ENCODE measurements at regions not wholly inside any gene's neighbourhood (a gene's known extent, or its start where the extent isn't known, plus 50 kb on each side); places are given as distances from the start of the nearest gene placed in this dataset.

GRCh38 chr1:239636347-239636746, 250.0 kb downstream of the CHRM3 start:
- no peaks in the 10 kb centered on the region for H3K27me3 ChIP-seq (replicated peaks)
- H3K36me3 ChIP-seq (replicated peaks) = no peaks in the 10 kb centered on the region
- in situ Hi-C loops (cut with HindIII; ENCODE audit: low pct_ligation_motif_present, low sequenced_read_pairs) = no loop called here
- TF ChIP-seq CTCF (IDR thresholded peaks at IDR 0.05; ENCODE audit: low read depth, low read length, missing control alignments) = no peak
- H3K27ac ChIP-seq = no peak overlapping the region
- no peak for DNase-seq
- no peak overlapping the region for H3K4me3 ChIP-seq (ENCODE audit: low read depth, low read length)

- Histone ChIP-seq H3K27me3 (replicated peaks) (no peaks in the 10 kb centered on the region), H3K36me3 (replicated peaks) (no peaks in the 10 kb centered on the region), H3K27ac (no peak overlapping the region), H3K4me3 (ENCODE audit: low read depth, low read length) (no peak overlapping the region)
- DNase-seq = no peak
- TF ChIP-seq CTCF (IDR thresholded peaks at IDR 0.05; ENCODE audit: low read depth, low read length, missing control alignments) = no peak
- in situ Hi-C loops (cut with HindIII; ENCODE audit: low pct_ligation_motif_present, low sequenced_read_pairs) = no loop called here
Measured at GRCh38 chr1:239644604-239645003, 258.2 kb downstream of the CHRM3 start.

DNA sequence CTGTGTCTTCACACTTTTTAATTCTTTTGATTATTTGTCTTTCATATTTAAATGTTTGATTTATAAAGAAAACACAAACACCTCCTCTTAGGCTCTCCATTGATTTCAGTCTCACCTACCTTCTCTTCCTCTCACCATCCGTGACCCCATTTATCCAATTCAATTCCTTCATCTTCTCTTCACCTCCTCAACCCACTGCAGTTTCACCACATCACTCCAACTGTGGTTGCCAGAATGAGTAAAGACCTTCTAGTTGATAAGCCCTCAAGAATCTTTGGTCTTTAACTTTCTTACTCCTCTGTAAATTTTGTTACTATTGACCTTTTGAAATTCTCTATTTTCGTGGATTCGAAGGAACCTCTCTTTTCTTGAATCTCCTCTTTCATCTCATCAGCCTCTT, 260.7 kb downstream of the CHRM3 start:
- TF ChIP-seq CTCF (IDR thresholded peaks at IDR 0.05; ENCODE audit: low read depth, low read length, missing control alignments) = no peak
- Histone ChIP-seq H3K27me3 (replicated peaks) (no peaks in the 10 kb centered on the region), H3K36me3 (replicated peaks) (no peaks in the 10 kb centered on the region), H3K4me3 (ENCODE audit: low read depth, low read length) (no peak overlapping the region), H3K27ac (no peak overlapping the region)
- in situ Hi-C loops (cut with HindIII; ENCODE audit: low pct_ligation_motif_present, low sequenced_read_pairs) = no loop called here
- no peak for DNase-seq

DNA sequence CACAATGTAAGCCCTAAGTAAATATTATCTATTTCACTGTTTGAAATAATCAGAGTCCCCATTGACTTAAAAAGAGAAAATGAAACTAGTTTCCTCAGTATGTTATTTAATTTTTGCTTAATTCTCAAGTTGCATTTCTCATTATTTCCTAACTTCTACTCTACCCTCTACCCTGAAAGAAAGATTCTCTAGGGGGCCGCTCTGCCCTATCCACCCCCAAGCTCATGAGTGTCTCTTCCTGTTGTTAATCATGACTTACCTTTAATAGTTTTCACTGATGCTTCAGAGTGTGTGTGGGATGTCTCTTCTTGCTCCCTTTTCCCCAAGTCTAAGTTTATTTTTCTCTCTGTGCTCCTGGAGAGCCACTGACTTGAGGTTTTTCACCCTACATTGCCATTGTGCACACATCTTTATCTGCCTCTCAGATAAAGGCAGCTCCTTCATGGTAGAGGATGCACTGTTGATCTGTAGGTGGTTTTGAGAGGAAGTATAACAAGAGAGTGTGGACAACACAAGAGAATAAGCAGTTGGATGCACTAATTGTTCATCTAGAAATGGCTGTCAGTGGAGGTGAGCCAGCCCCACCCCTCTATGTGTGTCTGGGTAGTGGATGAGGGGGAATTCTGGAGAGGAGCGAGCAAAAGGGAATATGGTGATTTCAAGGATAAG, 261.7 kb downstream of the CHRM3 start:
- no peaks in the 10 kb centered on the region for H3K27me3 ChIP-seq (replicated peaks)
- no peaks in the 10 kb centered on the region for H3K36me3 ChIP-seq (replicated peaks)
- TF ChIP-seq CTCF (IDR thresholded peaks at IDR 0.05; ENCODE audit: low read depth, low read length, missing control alignments) = no peak
- H3K4me3 ChIP-seq (ENCODE audit: low read depth, low read length) = no peak overlapping the region
- DNase-seq = no peak
- no peak overlapping the region for H3K27ac ChIP-seq
- in situ Hi-C loops (cut with HindIII; ENCODE audit: low pct_ligation_motif_present, low sequenced_read_pairs) = no loop called here

DNA sequence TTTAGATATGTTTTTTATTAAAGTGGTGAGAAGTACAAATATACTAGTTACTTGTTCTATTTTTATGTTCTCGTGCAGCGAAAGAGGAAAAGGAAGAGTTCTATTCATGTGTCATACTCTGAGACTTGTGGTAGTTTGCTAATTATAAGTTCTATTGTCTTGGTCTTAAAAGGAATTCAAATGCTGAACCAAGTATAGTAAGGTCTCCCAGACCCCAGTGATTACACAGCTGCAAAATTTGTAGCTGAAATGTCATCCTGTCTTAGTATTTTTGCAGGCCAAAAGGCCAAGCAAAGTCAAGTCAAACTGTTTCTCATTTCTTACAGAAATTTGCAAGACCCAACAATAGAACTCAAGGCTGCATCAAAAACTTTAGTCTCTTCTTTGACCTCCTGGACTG, 268.7 kb downstream of the CHRM3 start:
- Histone ChIP-seq H3K4me3 (ENCODE audit: low read depth, low read length) (no peak overlapping the region), H3K27me3 (replicated peaks) (no peaks in the 10 kb centered on the region), H3K36me3 (replicated peaks) (no peaks in the 10 kb centered on the region), H3K27ac (no peak overlapping the region)
- no peak for DNase-seq
- in situ Hi-C loops (cut with HindIII; ENCODE audit: low pct_ligation_motif_present, low sequenced_read_pairs) = no loop called here
- TF ChIP-seq CTCF (IDR thresholded peaks at IDR 0.05; ENCODE audit: low read depth, low read length, missing control alignments) = no peak

GRCh38 chr1:239657291-239657690, 270.9 kb downstream of the CHRM3 start:
- Histone ChIP-seq H3K36me3 (replicated peaks) (no peaks in the 10 kb centered on the region), H3K4me3 (ENCODE audit: low read depth, low read length) (no peak overlapping the region), H3K27me3 (replicated peaks) (no peaks in the 10 kb centered on the region), H3K27ac (no peak overlapping the region)
- TF ChIP-seq CTCF (IDR thresholded peaks at IDR 0.05; ENCODE audit: low read depth, low read length, missing control alignments) = no peak
- in situ Hi-C loops (cut with HindIII; ENCODE audit: low pct_ligation_motif_present, low sequenced_read_pairs) = no loop called here
- DNase-seq = no peak
